Stimulated activated CD8-positive, alpha-beta memory T cell treated with anti-CD3 and anti-CD28 coated beads, Interleukin-2, amount 100 ng/mL, for 1 hour (primary cell): ENCODE measurements at regions not wholly inside any gene's neighbourhood (a gene's known extent, or its start where the extent isn't known, plus 50 kb on each side); places are given as distances from the start of the nearest gene placed in this dataset.

Source experiments
- DNase-seq, 2 donors: peaks; one replicate each; pipeline ENCODE4 v3.0.0-alpha.2; 2020; ENCODE audit warnings: low read depth in 2 of 2

DNA sequence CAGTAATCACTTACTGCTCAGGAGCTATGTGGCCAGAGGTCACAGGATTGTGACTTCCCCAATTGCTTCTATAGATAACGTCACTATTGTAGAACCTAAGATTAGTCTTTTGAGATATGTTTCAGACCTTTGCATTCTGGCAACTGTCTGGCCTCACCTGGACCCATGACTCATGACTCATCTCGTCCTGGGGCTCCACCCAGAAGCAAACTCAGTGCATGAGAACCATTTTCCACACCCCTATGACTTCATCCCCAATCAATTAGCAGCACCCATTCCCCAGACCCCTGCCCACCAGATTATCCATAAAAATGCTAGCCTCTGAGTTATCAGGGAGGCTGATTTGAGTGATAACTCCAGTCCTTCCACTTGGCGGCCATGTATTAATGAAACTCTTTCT lies 186.9 kb downstream of the EMP1 start:
- no peak for DNase-seq

DNA sequence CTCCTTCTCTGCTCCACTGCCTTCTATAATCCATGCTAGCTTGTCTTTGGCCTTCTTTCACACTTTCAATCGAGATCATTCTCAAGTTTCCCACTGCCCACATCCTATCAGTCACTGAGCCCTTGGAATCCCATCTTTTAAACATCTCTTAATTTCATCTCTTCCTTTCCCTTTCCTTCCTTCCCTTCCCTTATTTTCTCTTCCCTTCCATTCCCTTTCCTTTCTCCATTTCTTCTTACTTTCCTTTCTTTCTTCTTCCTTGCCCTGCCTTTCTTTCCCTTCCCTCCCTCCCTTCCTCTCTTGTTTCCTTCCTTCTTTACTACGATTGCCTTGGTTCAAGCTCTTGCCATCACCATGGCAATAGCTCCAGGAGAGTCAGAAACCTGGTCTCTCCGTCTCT lies 183.8 kb downstream of the EMP1 start:
- DNase-seq, result no peak

DNA sequence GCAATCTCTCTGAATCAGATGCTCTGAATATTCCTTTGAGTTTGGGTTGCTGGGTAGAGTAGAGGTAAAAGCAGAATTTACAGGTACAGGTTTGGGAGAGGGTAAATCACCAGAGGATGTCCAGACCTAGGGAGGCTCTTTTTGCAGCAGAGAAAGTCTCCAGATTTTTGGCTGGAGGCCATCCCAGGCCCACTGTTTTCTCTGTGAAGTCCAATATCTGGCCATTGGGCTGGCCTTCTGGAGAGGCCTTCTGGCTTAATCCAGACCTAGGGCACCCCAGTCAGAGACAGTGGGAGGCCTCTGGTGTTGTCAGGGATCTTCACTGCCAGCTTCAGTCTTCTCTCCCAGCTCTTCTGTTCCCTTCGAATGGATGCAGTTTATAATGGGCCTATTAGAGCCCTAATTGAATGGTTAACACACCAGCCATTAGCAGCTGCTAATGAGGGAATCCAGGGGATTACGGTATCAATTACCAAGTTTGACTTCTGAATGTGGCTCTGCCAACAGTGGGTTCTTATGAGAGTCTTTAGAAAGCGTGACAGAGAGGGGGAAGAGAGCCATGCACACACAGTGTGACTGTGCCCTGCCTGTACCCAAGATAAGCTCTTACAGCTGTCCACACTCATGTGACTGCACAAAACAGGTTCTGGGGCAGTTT lies 183.1 kb downstream of the EMP1 start:
- DNase-seq, result no peak

DNA sequence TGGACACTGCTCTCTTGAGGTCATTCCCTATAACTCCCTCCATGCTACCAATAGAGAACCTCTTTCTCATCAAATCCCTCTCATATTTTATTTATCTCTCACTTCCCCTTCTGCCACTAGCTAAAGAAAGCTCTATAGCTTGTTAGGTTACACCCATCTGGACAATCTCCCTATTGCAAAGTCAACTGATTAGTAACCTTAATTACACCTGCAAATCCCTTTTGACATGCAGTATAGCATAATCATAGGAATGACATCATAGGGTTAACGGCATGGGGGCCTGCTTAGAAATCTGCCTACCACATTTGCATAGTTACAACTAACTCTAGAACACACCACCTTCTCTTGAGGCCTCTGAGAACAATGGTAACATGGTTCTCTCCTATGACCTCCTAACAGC lies 181.2 kb downstream of the EMP1 start:
- no peak for DNase-seq

DNA sequence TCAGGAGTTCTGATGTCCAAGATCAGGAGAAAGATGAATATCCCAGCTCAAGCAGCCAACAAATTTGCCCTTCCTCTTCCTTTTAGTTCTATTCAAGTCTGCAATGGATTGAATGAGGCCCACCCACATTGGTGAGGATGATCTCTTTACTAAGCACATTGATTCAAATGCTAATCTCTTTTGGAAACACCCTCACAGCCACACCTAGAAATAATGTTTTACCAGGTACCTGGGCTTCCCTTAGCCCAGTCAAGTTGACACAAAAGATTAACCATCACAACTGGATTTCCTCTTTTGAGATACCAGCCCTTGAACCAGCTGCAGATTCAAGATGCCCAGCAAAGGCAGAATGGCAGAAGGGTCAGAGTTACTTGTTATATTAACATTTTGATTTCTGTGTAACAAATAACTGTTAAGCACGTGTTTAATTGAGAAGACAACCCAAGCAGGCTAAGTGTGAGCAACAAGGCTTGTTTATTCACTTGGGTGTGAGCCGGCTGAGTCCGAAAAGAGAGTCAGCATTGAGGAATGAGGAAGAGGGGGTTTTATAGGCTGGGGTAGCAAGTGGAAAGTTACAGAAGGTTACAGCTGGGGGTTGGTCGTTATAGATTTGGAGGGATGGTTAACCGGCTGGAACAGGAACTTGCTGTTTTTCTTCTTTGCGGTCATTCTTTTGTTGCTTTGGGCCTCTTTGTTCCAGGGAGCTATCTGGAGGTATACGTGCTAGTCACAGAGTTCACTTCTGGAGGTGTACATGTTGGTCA lies 180.3 kb downstream of the EMP1 start:
- DNase-seq, result no peak

DNA sequence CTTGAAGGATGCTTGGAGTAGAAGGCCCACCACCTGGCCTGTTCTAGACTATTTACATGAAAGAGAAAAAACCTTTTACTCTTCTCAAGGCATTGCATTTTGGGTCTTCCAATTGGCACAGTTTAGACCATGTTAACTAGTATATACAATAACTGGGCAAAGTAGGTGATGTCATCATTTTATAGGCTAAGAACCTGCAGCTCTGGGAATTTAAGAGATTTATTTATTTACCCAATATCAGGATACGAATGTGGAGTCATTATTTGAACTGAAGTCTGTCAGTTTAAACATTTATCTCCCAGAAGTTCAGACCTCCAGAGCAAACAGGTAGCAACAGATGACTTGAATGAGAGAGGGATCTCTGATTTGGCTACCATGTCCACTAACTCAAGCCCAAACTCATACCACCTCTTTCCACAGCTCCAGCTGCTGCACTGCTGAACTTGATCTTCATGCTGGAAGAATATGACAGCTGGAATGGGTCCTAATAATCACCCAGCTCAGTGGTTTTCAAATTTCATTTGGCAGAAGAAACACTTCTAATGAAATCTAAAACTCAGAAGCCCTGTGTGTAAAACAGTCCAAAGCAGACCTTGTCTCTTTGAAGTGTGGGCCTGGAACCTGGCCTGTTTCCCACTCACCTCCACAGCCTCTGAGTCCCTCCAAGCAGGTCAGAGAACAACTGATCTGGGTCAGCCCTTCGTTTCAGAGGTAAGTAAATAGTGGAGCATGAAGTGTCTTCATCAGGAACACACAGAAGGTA lies 179.2 kb downstream of the EMP1 start:
- DNase-seq, result no peak

DNA sequence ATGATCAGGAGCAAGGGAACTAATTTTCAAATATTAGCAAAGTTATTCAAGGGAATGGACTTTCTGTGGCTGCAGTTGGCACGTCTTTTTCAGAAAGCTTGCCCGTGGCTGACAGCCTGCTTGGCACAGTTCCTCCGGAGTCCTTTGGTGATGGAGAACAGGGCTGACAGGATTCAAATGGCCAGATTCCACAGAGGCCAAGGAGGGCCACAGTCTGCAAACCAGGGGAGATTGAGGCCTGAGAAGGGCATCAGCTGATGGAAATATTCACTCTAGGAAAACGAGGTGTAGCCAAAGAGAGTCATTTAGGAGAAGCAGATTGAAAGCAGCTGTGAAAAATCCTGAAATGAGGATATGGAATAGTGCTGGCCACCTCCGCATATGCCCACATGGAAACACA lies 178.3 kb downstream of the EMP1 start:
- DNase-seq, result no peak

DNA sequence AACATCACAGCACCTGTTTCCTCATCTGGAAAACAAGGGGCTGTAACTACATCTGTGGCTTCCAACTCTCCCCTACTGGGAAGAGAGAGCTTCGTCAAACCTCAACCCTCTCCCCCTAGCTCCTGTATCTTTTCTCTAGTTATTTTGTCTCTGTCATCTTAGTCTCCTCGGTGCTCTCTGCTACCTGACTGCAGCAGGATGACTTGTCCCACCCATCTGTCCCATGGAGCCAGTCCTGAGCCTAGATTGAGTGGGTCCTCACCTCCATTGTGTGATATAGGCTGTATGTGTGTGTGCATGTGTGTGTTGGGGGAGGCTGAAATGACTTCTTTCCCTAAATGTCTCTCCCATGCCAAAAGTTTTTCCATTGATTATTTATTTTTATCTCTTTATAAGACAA lies 177.3 kb downstream of the EMP1 start:
- no peak for DNase-seq

DNA sequence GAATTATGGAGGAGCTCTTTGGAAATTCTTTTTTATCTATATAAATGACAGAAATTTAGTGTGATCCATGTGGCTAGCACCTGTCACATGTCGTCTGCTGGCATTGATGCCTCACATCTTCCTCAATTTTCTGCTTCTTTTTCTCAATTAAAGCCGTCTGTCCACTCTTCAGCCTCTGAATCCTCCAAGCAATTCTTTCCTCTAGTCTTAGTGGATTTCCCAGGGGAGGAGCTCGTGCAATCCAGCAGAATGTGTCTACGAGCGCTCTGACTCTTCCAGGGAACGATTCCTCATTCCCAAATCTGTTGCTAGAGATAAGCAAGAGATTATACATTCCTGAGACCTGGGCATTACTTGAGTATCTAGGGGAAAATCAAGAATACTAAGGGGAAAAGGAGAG lies 176.6 kb downstream of the EMP1 start:
- no peak for DNase-seq

DNA sequence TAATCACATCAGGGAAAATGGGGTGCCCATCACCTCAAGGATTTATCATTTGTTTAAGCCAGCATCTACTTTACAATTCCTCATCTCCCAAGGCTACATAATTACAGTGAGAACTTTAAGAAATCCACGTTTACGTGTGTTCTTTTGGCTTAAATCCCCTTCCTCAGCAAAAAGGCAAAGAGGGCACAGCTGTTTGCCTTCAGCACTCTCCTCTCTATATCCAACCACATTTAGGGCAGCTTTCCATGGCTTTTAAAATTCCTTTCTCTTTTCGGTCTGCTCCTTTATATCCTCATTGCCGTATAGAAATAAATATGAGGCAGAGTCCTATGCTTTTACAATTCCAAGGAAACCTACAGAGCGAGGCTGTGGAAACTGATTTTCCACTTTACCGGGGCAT lies 175.9 kb downstream of the EMP1 start:
- no peak for DNase-seq

DNA sequence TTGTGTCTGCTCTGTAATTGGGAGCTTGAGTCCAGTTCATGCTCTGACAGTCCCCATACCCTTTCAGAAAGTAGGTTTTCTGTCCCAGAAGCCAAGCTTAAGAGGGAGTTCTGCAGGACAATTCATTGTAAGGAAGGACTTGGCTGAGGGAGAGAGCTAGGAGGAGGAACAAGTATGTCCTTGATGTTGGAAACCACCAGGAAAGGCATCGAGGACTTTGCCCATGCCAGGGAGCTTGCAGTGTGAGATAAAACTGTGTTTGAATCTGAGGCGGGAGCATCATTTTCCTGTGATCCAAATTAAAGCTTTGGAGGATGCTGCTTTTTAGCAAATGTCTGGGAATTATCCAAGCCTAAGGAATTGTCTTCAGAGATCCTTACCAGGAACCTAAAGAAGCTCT lies 175.3 kb downstream of the EMP1 start:
- DNase-seq, result no peak

DNA sequence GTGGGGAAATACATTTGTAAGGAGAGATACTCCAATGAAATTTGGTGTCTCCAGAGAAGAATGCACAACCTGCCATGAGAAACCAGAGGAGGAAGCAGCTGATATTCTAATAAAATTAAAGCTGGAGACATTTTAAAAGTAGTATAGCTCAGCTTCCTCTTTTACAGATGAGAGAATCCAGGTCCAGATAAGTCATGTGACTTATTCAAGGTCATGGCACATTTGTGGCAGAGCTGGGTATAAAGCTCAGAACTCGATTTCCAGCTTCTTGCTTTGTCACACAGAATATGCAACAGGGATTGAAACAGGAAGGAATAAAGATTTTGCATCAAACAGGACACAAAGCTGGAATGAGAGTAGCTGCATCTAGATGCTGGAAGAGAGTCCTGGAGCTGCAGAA lies 174.8 kb downstream of the EMP1 start:
- DNase-seq, result no peak

DNA sequence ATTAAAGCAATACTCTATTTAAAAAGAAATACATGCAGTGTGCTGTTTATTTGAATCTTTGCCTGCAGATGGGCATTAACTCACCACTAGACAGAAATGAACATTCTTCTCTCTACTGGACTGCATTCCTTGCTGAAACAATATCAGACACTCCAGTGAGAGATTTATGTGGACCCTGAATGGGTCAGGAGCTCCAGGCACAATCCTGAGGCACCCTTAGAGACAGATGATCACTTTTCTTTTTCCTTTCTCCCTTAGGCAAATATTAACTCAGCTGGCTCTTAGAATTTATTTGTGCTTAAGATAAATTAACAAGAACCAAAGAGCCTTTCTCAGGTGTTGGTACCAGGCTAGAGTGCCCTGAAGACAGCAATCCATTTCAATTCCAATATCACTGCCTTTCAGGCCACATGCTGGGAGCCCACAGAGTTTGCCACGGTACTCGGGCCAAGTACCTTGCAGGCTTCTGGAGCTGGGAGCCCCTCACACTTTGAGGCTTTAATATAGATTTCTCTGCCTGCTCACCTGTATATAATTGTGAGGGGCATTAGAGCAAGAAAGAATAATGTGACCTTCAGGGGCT lies 173.0 kb downstream of the EMP1 start:
- DNase-seq, result no peak

DNA sequence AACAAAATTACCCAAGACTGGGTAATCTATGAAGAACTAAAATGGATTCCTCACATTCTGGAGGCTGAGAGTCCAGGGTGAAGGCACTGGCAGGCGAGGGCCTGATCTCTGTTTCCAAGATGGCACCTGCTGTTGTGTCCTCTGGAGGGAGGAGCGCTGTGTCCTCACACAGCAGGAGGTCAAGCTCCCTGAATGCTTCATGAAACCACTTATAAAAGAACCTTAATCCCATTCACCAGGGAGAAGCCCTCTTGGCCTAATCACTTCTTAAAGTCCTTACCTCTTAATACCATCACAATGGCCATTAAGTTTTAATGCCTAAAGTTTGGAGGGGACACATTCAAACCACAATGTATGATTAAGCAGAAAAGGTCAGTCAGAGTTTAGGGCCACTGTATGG lies 172.4 kb downstream of the EMP1 start:
- no peak for DNase-seq

DNA sequence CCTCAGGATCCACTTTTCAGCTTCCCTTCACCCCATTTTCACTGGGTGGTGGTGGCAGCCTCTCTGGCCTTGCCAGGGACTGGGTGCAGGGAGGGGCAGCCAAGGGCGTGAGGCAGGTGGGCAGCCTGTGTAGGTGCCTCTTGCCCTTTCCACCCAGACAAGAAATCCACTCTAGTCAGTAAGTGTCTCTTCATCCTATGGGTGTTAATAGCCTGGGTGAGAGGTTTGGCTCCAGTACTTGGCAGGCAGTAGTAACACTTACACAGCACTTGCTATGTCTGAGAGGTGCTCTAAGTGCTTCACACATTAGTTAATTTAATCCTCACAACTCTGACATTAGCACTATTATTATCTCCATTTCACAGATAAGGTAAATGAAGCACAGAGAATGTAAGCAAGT lies 171.9 kb downstream of the EMP1 start:
- no peak for DNase-seq

DNA sequence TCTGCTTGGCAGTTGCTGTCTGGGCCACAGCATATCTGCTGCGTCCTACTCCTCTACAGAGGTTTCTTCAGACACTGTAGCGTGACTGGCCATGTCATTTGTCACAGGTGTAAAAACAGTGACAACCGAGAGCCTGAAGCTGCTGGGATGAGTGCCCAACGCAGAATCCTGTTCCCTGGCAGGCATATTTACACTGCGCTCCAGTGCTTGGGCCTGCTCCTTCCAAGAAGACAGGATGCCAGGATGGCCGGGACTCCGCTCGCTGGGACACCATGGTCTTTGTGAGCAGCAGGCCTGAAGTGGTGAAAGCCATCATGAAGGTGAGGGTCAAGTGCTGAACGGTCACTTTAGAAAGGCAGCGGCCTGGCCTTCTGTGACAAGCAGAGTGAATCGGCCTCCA lies 171.4 kb downstream of the EMP1 start:
- DNase-seq, result no peak

DNA sequence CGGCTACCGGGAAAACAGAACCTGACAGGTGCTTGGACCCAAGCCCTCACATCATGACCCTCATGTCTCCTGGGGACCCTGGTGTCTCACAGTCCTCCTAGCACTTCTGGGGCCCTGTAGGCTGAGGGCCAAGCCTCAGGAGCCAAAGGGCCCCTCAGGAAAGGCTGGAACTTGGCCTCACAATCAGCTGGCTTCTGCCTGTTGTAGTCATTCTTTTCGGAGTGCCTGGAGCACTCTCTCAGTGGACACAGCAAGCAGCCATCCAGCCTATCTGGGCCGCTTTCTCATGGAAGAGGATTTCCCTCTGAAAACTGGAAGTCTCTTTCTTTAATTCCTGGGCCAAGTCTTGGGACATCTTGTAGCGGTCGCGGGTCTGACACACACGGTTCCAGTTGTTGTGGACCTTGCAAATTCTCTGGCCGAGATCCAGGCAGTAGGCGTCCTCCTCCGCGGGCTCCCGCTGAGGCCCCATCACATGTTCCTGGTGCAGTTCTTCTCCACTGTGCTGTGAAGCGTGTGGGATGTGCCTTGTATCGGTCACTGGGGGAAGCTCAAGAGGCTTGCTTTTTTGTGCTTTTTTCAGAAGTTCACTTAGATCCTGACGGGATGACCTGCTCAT lies 169.3 kb downstream of the EMP1 start:
- no peak for DNase-seq

DNA sequence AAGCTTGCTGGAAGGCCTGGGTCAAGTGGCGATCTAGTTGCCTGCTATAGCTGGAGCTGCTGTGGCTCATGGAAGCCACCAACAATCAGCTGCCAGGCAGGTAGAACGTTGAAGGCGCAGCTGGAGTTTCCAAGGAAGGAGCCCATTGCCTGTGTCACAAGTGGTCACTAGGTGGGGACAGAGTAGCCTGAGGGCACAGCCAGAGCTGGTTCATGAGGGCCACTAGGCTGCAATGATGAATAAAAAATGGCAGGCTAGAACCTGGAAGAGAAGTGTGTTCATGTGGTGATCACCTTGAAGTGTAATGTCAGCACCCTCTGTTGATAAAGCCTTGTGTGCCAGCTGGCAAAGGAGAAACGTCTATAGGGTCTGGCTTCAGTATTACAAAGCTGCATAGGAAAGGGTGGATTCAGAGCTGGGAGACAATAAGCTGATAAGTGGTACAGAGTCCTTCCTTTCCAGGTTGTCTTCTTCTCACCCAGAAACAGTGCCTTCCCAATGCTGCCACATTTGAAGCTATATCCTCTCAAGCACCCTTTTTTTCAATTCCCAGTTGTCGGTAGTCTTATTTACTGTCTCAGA lies 165.8 kb downstream of the EMP1 start:
- DNase-seq, result no peak

DNA sequence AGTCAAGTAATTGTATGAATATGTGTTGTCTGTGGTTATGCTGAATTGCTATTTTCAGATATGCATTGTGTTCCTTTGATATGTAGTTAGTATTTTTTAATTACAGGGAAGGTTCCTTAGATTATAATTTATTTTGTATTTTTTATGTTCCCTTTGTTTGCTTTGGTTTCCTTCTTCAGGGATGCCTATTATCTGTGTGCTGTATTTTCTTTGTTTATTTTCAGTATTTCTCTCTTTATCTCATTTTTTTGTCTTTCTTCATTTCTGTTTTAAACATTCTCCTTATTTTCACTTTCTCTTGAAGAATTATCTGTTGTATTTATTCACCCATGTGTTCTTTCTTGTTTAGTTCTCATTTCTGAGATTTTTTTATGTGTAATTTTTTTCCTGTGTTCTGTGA lies 163.1 kb downstream of the EMP1 start:
- DNase-seq, result no peak

DNA sequence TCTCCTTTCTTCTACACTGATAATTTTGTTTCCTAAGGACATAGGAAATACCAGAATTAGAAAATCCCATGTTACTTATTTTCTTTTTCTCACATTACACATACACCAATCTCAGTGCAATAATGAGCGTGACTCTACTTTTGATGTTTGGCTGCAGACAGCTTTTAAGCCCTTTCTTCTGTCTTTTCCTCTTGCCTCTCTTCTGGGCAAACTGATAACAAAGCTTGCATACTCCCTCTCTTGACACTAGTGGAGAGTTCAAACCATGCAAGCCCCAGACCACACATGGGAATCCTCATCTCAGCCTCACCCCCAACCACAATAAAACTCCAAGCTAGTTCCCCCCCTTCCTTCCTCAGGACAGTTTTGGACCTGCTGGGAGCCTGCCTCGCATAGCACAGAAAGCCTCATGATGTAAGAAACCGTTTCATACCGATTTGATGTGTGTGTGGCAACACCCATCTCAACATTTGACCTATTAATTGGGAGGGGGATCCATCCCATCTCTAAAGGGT lies 161.9 kb downstream of the EMP1 start:
- DNase-seq, result no peak

DNA sequence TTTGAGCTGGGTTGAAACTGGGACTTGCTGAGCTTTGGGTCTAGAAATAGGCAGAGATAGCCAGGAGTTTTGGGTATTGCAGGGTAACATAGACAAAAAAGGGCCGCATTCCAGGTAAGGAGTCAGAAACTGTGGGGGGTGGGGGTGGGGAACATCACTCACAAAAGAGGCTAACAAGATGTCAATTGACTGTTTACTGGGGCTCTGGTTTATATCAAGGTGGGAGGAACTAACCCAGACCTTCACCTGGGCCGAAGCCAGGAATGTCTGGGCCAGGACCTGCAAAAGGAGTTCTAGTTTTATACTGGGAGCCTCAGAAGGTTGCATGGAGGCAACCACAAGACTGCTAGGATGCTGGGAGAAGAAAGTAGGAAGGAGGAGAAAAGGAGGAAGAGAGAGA lies 154.4 kb downstream of the EMP1 start:
- no peak for DNase-seq

DNA sequence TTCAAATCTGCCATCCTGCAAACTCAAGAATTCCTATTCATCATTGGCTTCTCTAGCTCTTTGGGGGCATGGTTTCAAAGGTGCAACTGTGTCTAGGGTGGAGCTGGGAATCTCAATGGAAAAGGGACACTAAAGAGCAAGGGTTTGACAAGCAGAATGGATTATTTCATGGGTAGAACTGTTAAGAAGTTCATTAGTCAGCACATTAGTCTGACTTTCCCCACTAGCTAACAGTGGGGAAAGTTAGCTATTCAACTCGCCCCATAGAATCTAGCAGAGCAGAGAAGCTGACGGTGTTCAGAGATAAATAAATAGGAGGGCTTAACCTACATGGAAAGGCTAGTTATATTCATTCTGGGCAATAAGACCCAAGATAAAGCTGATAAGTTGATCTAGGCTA lies 153.9 kb downstream of the EMP1 start:
- DNase-seq, result no peak
